HG02588 (cell line): ENCODE measurements at regions not wholly inside any gene's neighbourhood (a gene's known extent, or its start where the extent isn't known, plus 50 kb on each side); places are given as distances from the start of the nearest gene placed in this dataset.
"Not testable (repeated sequence)": the region's sequence is repeated elsewhere in the genome, so short reads cannot be mapped to it uniquely, and the experiment has no call there.

Experiments used
- ATAC-seq: cut with Tn5 transposase; IDR thresholded peaks from one replicate; pipeline ENCODE4 v1.9.1; 2021; ENCODE audit warnings: mild to moderate bottlenecking, moderate library complexity; ENCODE audit not compliant: unreplicated experiment

- ATAC-seq = no peak
These were observed 600.7 kb upstream of the USP24 start for GRCh38 chr1:55815745-55816455.

GRCh38 chr1:55814967-55815366 is 599.8 kb upstream of the USP24 start:
- ATAC-seq = no peak

GRCh38 chr1:55813618-55814017 is 598.5 kb upstream of the USP24 start:
- no peak for ATAC-seq

DNA sequence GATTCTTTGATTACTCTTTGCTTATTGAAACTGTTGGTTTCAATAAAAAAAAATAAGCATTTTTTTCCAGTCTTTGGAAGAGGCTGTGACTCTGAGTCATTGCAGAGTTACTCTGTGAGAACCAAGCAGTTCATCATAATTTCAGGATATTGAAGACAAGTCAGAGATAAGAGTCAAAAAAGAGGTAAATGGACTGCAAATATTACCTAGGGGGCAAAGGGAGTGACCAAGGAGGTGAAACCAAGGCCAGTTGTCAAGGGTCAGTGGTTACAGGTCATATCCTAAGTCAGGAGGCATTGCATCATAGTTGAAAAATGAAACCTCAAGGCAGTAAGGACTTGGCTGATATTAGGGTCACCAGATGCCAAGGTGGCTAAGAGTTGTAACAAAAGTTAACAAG is 597.1 kb upstream of the USP24 start:
- ATAC-seq = no peak

GRCh38 chr1:55808263-55808662 is 593.1 kb upstream of the USP24 start:
- no peak for ATAC-seq

DNA sequence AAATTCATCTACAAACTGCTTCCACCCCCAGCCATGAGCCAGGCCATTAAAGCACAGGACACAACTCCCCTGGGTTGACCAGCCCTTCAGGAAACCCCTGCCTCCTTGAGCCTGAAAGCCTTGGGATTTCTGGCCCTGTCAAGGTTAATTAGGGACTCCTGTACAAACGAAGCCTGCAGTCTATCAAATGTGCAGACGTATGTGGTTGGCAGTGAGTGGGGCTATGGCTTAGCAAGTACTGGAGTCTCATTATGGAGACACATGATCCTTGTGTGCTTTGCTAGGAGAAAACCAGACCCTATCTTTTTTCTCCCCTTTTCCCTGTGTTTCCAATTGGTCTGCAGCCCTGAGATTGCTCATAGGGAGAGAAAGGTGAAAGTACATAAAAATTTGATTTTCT is 588.3 kb upstream of the USP24 start:
- no peak for ATAC-seq

- no peak for ATAC-seq
These were observed 586.3 kb upstream of the USP24 start for GRCh38 chr1:55801481-55801880.

DNA sequence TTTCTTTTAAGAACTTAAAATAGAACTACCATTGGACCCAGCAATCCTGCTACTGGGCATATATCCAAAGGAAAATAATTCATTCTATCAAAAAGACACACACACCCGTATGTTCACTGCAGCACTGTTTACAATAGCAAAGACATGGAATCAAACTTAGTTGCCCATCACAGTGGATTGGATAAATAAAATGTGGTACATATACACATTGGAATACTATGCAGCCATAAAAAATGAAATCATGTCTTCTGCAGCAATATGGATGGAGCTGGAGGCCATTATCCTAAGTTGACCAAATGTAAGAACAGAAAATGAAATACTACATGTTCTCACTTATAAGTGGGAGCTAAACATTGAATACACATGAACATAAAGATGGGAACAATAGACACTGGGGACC is 585.3 kb upstream of the USP24 start:
- ATAC-seq = no peak

DNA sequence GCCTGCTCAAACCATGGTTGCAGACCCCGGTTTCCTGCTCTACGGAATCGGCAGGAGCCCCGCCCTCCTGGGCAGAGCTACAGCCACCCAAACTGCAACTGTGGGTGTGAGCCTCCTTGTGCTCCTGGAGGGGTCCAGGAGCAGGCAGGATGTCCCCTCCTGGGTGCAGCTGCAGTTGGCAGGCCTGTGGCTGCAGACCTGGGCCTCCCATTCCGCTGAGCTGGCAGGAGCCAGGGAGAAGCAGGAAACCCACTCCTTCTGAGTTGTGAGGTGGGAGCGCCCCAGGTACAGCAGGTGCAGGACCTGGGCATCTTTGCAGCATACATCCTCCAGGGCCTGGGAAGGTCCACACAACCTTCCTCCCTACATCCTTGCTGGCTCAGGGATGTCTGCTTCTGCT is 578.7 kb upstream of the USP24 start:
- ATAC-seq = no peak

- ATAC-seq = no peak
These were observed 577.7 kb upstream of the USP24 start for GRCh38 chr1:55792870-55793269.

- no peak for ATAC-seq
These were observed 574.3 kb upstream of the USP24 start for GRCh38 chr1:55789466-55789865.

DNA sequence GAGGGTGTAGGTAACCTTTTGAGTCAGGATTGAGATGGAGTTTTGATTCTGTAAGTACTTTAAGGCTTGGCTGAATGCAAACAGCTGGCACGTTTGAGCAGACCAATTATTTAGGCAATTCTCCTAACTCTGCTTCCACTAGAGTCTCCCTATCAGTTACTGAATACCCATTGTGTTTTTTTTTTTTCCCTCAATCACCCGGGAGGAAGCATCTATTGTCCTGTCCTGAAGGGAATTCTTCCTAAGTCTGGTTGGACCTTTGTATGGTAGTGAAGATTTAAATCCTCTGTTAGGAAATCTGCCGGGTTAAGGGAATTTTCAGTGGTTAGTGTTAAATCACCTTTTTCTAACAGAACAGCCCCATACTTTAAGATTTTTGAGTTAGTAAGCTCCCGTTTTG is 571.2 kb upstream of the USP24 start:
- no peak for ATAC-seq

- ATAC-seq = not testable (repeated sequence)
These were observed 569.8 kb upstream of the USP24 start for GRCh38 chr1:55784941-55785450.

DNA sequence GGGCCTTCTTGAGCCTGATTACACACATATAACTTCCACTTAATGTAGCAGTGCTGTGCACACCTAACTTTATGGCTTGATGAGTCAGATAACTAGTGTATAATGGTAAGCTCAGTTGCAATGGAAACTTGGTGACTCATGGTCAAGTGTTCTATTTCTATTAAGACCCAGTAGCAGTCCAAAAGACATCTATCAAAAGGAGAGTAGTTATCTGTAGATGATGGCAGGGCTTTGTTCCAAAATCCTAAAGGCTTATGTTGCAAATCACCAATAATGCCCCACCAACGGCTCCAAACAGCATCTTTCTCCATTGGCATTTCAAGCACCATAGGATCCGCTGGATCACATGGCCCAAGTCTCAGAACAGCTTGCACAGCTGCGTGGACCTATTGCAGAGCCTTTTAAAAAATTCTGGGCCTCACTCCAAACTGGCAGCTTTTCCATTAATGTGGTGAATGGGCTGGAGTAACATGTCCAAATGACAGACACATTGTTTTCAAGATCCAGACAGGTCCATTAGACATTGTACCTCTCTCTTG is 566.8 kb upstream of the USP24 start:
- no peak for ATAC-seq

- ATAC-seq = no peak
These were observed 565.8 kb upstream of the USP24 start for GRCh38 chr1:55781003-55781402.

DNA sequence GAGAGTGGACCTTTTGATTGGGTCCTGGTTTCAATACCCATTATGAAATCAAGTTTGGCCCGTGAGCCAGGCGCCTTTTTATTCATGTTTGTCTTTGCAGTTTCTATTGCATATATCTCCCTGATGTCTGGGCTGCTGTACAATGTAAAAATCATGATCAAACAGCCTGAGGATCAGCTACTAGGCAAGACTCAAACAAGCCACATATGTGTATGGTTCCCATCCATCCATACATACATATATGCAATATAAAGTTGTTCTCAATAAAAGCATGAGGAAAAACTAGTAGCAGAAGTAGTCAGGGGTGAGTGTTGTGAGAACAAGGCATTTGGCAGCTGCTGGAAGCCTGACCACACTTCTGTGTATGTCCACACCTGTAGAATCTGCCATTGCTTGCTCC is 562.4 kb upstream of the USP24 start:
- no peak for ATAC-seq

GRCh38 chr1:55775007-55775406 is 559.8 kb upstream of the USP24 start:
- ATAC-seq = no peak

- no peak for ATAC-seq
These were observed 559.3 kb upstream of the USP24 start for GRCh38 chr1:55774446-55774845.

- ATAC-seq = no peak
These were observed 558.2 kb upstream of the USP24 start for GRCh38 chr1:55773211-55773940.

DNA sequence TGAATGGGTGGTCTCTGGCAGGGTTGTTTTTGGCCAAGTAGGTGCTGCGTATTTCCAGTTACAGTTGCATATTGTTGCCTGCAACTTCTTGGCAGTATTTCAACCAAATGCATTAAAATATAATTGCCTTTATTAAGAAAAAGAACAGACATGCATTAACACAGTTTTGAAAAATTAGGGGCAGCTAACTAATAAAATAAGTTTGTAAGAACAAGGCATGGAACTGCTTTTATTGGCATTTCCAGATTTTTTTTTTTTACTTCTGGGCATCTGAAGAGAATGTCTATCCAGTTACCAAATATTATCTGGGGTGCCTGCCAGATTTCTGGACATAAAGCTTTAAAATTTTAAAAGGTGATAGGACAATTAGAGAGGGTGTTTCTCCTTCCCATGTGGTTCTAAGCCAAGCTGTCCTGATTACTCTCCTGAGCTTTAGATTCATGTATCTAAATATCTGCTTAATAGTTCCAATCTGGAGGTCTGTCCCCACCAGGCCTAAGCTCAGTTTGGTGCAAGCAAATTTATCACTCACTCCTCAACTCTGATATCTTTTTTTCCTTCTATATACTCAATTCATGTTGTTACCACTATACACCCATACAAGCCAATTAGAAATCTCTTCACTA is 553.3 kb upstream of the USP24 start:
- ATAC-seq = no peak

- no peak for ATAC-seq
These were observed 552.0 kb upstream of the USP24 start for GRCh38 chr1:55767171-55767570.

- ATAC-seq = not testable (repeated sequence)
These were observed 550.3 kb upstream of the USP24 start for GRCh38 chr1:55765505-55765904.
